HL-60 (cell line): ENCODE measurements at regions not wholly inside any gene's neighbourhood (a gene's known extent, or its start where the extent isn't known, plus 50 kb on each side); places are given as distances from the start of the nearest gene placed in this dataset.

ENCODE experiments used
- DNase-seq, 2 experiments: peaks; one replicate each; pipeline ENCODE4 v3.0.0-alpha.2; 2010 to 2020; ENCODE audit warnings: low read depth in 1 of 2, low spot score in 1 of 2
- H3K27ac ChIP-seq: fragments of 250-450 bp; sonication (Bioruptor Pico); replicated peaks from 2 replicates; pipeline ENCODE4 v1.5.1; 2020; ENCODE audit warnings: mild to moderate bottlenecking, moderate library complexity
- H3K27me3 ChIP-seq: fragments of 250-450 bp; sonication (Bioruptor Pico); 2 replicates; pipeline ENCODE4 v1.5.1; 2021; ENCODE audit warnings: mild to moderate bottlenecking, moderate library complexity; ENCODE audit not compliant: insufficient read depth, poor library complexity, severe bottlenecking
- H3K4me3 ChIP-seq: replicated peaks from 2 replicates; pipeline ENCODE4 v1.5.1; 2011; ENCODE audit warnings: mild to moderate bottlenecking, control low read depth, low read length; ENCODE audit not compliant: insufficient read depth
- GABPA ChIP-seq: IDR thresholded peaks from 2 replicates; pipeline ENCODE4 v1.6.1; 2012; ENCODE audit warnings: low read depth
- POLR2AphosphoS5 ChIP-seq: IDR thresholded peaks from 2 replicates; pipeline ENCODE4 v1.6.1; 2012; ENCODE audit warnings: low read depth
- SPI1 ChIP-seq: IDR thresholded peaks from 2 replicates; pipeline ENCODE4 v1.6.1; 2012; ENCODE audit warnings: low read depth, mild to moderate bottlenecking, borderline replicate concordance
- TF ChIP-seq, protein P1 (sequence below): IDR thresholded peaks from 2 replicates; pipeline ENCODE4 v1.6.1; 2012; ENCODE audit warnings: low read depth; ENCODE audit not compliant: insufficient replicate concordance
- TF ChIP-seq, protein P2 (sequence below): IDR thresholded peaks from one replicate; pipeline ENCODE4 v1.5.1; 2011; ENCODE audit warnings: low read length, control low read depth, inconsistent platforms; ENCODE audit not compliant: insufficient read depth

DNA sequence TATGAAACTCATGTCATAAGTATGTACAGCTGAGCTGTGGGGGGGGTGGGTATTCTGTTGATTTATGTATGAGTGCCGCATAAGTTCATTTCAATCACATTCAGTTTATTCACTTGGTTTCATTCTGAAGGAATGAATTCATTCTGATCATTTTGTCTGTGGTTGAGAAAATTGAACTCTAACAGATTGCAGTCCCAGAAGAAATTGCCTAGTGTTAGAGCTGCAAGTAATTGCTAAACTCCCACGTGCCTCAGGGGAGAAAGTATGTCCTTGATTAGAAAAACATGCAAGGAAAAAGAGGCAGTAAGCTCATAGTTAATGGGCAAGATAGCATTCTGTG is 442.4 kb upstream of the MGAT4C start:
- Histone ChIP-seq H3K27ac (no peak overlapping the region), H3K4me3 (no peak overlapping the region), H3K27me3 (no peaks in the 10 kb centered on the region)
- TF ChIP-seq, protein P1, sequence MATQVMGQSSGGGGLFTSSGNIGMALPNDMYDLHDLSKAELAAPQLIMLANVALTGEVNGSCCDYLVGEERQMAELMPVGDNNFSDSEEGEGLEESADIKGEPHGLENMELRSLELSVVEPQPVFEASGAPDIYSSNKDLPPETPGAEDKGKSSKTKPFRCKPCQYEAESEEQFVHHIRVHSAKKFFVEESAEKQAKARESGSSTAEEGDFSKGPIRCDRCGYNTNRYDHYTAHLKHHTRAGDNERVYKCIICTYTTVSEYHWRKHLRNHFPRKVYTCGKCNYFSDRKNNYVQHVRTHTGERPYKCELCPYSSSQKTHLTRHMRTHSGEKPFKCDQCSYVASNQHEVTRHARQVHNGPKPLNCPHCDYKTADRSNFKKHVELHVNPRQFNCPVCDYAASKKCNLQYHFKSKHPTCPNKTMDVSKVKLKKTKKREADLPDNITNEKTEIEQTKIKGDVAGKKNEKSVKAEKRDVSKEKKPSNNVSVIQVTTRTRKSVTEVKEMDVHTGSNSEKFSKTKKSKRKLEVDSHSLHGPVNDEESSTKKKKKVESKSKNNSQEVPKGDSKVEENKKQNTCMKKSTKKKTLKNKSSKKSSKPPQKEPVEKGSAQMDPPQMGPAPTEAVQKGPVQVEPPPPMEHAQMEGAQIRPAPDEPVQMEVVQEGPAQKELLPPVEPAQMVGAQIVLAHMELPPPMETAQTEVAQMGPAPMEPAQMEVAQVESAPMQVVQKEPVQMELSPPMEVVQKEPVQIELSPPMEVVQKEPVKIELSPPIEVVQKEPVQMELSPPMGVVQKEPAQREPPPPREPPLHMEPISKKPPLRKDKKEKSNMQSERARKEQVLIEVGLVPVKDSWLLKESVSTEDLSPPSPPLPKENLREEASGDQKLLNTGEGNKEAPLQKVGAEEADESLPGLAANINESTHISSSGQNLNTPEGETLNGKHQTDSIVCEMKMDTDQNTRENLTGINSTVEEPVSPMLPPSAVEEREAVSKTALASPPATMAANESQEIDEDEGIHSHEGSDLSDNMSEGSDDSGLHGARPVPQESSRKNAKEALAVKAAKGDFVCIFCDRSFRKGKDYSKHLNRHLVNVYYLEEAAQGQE, result no peak
- no peak for TF ChIP-seq POLR2AphosphoS5
- no peak for DNase-seq

DNA sequence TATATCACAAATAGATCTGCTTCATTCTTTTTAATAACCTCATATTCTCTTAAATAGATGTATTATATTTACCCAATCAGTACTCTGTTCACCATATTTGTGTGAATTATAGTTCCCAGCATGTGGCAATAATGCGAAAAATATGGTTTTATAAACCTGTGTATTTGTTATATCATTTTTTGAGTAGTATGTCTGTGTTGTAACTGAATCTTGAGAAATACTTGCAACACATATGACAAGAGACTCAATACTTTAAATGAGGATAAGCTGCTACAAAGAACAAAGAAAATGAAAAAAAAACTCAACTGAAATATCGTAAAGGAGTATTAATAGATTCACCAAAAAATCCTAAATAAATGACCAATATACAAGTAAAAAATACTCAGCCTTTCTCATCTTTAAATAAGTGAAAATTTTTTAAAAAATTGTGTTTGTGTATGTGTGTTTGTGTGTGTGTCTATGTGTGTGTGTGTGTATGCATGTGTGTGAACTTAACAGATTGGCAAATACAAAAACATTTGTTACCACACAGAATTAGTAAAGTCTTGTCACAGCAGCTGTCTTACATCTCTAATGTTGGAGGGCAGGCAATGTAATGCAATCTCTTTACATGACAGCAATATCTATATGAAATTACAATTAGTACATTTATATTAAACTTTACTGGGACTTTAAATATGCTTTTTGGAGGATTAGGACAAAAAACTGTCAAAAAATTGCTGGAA is 441.9 kb upstream of the MGAT4C start:
- no peak for DNase-seq
- no peak for TF ChIP-seq GABPA
- TF ChIP-seq, protein P1, result no peak
- TF ChIP-seq POLR2AphosphoS5, result no peak
- no peak for TF ChIP-seq SPI1
- TF ChIP-seq, protein P2, sequence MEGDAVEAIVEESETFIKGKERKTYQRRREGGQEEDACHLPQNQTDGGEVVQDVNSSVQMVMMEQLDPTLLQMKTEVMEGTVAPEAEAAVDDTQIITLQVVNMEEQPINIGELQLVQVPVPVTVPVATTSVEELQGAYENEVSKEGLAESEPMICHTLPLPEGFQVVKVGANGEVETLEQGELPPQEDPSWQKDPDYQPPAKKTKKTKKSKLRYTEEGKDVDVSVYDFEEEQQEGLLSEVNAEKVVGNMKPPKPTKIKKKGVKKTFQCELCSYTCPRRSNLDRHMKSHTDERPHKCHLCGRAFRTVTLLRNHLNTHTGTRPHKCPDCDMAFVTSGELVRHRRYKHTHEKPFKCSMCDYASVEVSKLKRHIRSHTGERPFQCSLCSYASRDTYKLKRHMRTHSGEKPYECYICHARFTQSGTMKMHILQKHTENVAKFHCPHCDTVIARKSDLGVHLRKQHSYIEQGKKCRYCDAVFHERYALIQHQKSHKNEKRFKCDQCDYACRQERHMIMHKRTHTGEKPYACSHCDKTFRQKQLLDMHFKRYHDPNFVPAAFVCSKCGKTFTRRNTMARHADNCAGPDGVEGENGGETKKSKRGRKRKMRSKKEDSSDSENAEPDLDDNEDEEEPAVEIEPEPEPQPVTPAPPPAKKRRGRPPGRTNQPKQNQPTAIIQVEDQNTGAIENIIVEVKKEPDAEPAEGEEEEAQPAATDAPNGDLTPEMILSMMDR, result no peak
- H3K27ac ChIP-seq, result no peak overlapping the region
- no peaks in the 10 kb centered on the region for H3K27me3 ChIP-seq
- no peak overlapping the region for H3K4me3 ChIP-seq

DNA sequence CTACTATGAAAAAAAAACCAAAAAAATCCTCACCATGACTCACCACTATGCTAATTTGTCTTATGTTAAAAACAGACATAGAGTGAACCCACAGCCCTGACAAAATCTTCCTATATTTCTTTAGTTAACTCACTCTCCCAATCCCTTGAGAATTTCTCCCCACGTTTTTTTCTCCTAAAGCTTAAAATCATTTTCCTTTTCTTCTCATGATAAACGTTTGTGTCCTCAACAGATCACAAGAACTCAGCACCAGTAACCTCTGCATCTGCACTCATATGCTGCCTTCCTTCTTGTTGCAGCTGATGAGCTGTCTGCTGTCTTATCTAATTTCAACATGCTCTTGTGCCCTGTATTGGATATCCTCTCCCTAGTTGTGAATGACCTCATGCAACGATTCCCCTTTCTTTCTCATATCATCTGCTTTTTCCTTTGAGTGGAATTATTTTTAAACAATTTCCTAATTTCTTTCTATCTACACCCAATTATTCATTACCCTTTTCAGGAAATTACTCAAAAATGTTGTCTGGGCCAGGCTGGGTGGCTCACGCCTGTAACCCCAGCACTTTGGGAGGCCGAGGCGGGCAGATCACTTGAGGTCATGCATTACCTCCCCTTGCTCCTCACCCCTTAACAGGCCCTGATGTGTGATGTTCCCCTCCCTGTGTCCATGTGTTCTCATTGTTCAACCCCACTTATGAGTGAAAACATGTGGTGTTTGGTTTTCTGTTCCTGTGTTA is 427.5 kb upstream of the MGAT4C start:
- TF ChIP-seq GABPA (no peak), POLR2AphosphoS5 (no peak), SPI1 (no peak)
- TF ChIP-seq, protein P1, result no peak
- TF ChIP-seq, protein P2, result no peak
- H3K27ac ChIP-seq, result no peak overlapping the region
- H3K27me3 ChIP-seq, result no peaks in the 10 kb centered on the region
- no peak for DNase-seq
- no peak overlapping the region for H3K4me3 ChIP-seq
